ENCODE measurements at regions not wholly inside any gene's neighbourhood (a gene's known extent, or its start where the extent isn't known, plus 50 kb on each side); places are given as distances from the start of the nearest gene placed in this dataset.

DNA sequence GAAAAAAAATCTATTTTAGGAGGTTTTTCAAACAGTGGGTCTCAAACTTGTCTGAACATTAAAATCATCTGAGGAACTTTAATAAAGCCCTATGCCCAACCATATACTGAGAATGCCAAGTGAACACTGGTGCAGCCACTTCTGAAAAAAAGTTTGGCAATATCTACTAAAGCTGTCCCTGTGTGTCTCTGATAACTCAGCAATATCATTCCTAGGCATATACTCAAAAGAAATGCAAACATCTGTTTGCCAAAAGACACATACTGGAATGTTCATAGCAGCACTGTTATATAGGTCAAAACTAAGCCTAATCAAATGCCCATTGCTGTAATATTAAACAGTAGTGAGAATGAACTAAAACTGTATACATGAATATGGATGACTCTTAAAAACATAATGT, 74.2 kb upstream of the RGS4 start:
- TF ChIP-seq, protein P1, sequence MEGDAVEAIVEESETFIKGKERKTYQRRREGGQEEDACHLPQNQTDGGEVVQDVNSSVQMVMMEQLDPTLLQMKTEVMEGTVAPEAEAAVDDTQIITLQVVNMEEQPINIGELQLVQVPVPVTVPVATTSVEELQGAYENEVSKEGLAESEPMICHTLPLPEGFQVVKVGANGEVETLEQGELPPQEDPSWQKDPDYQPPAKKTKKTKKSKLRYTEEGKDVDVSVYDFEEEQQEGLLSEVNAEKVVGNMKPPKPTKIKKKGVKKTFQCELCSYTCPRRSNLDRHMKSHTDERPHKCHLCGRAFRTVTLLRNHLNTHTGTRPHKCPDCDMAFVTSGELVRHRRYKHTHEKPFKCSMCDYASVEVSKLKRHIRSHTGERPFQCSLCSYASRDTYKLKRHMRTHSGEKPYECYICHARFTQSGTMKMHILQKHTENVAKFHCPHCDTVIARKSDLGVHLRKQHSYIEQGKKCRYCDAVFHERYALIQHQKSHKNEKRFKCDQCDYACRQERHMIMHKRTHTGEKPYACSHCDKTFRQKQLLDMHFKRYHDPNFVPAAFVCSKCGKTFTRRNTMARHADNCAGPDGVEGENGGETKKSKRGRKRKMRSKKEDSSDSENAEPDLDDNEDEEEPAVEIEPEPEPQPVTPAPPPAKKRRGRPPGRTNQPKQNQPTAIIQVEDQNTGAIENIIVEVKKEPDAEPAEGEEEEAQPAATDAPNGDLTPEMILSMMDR (IDR thresholded peaks at IDR 0.05), result no peak
- TF ChIP-seq, protein P2, sequence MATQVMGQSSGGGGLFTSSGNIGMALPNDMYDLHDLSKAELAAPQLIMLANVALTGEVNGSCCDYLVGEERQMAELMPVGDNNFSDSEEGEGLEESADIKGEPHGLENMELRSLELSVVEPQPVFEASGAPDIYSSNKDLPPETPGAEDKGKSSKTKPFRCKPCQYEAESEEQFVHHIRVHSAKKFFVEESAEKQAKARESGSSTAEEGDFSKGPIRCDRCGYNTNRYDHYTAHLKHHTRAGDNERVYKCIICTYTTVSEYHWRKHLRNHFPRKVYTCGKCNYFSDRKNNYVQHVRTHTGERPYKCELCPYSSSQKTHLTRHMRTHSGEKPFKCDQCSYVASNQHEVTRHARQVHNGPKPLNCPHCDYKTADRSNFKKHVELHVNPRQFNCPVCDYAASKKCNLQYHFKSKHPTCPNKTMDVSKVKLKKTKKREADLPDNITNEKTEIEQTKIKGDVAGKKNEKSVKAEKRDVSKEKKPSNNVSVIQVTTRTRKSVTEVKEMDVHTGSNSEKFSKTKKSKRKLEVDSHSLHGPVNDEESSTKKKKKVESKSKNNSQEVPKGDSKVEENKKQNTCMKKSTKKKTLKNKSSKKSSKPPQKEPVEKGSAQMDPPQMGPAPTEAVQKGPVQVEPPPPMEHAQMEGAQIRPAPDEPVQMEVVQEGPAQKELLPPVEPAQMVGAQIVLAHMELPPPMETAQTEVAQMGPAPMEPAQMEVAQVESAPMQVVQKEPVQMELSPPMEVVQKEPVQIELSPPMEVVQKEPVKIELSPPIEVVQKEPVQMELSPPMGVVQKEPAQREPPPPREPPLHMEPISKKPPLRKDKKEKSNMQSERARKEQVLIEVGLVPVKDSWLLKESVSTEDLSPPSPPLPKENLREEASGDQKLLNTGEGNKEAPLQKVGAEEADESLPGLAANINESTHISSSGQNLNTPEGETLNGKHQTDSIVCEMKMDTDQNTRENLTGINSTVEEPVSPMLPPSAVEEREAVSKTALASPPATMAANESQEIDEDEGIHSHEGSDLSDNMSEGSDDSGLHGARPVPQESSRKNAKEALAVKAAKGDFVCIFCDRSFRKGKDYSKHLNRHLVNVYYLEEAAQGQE (IDR thresholded peaks at IDR 0.05; ENCODE audit: insufficient read depth in 1 of 2, low read depth in 2 of 2, low read length in 1 of 2), result no peak
